Activated CD8-positive, alpha-beta T cell treated with anti-CD3 and anti-CD28 coated beads for 36 hours (primary cell): ENCODE measurements at regions not wholly inside any gene's neighbourhood (a gene's known extent, or its start where the extent isn't known, plus 50 kb on each side); places are given as distances from the start of the nearest gene placed in this dataset.
"Not testable (repeated sequence)": the region's sequence is repeated elsewhere in the genome, so short reads cannot be mapped to it uniquely, and the experiment has no call there.

ENCODE experiments used
- ATAC-seq: fragments of 200-7000 bp; cut with Tn5 transposase; one replicate; pipeline ENCODE4 v1.10.0; 2021; ENCODE audit warnings: mild to moderate bottlenecking, moderate library complexity
- CTCF ChIA-PET: fragments of 350-600 bp; sonication (Branson Sonifier 250); formaldehyde crosslinking; loops from one replicate; lab custom pipeline; 2021; ENCODE audit warnings: antibody characterized with exemption; lab: Charles Lee
- POLR2A ChIA-PET: fragments of 350-600 bp; sonication (Branson Sonifier 250); formaldehyde crosslinking; loops from one replicate; lab custom pipeline; 2021; ENCODE audit warnings: antibody characterized with exemption; lab: Charles Lee
- DNase-seq: peaks from one replicate; pipeline ENCODE4 v3.0.0-alpha.2; 2020
- H3K27ac Mint-ChIP-seq: one replicate; pipeline ENCODE4 v1.8.0; 2021; ENCODE audit warnings: mild to moderate bottlenecking, mixed read lengths
- H3K27me3 Mint-ChIP-seq: one replicate; pipeline ENCODE4 v1.8.0; 2021; ENCODE audit warnings: mixed read lengths
- H3K36me3 Mint-ChIP-seq: one replicate; pipeline ENCODE4 v1.8.0; 2021; ENCODE audit warnings: low read depth, mixed read lengths
- H3K4me1 Mint-ChIP-seq: one replicate; pipeline ENCODE4 v1.8.0; 2021; ENCODE audit warnings: low read depth, mixed read lengths
- H3K4me3 Mint-ChIP-seq: one replicate; pipeline ENCODE4 v1.8.0; 2021; ENCODE audit warnings: mild to moderate bottlenecking, moderate library complexity, mixed read lengths
- H3K9me3 Mint-ChIP-seq: one replicate; pipeline ENCODE4 v1.8.0; 2021; ENCODE audit warnings: mixed read lengths
- CTCF ChIP-seq: fragments of 200-600 bp; IDR thresholded peaks from one replicate; pipeline ENCODE4 v1.8.0; 2022; ENCODE audit warnings: antibody characterized with exemption, mild to moderate bottlenecking
- intact Hi-C: fragments of 100-400 bp; cut with micrococcal nuclease; formaldehyde crosslinking; loops from one replicate; pipeline ENCODE4 v1.10.0; 2022

DNA sequence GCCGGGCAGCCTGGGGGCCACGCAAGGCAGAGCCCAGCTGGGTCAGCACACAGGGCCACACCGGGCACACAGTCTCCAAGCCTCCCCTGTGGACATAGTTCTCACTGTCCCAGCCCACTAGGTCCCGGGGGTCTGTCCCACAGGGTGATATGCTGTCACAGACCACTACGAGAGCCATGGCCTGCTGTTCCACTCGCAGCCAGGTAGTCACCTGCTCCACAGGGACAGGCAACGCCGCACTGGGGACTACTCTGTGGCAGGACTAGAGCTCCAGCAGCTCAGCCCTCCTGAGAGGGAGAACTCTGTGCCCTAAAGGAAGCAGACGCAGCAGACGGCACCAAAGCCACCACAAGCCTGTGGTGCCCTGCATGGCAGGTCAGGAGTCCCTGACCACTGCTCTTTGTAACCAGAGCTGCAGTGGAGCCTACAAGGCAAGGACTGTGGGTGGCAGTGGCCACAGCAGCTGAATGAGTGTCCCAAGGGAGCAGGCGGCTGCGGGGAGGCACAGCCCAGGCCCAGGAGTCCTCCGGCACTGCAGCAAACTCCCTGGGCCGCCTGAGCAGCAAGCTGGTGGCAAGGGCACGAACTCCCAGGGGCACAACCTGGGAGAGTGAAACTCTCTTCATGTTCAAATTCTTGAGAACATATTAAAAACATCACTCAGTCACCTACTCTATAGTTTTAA lies 171.2 kb upstream of the GRK3 start:
- Mint-ChIP-seq H3K27ac (no peak overlapping the region), H3K4me3 (no peak overlapping the region), H3K27me3 (no peaks in the 10 kb centered on the region), H3K36me3 (peaks cover 8% of the 10 kb centered on the region), H3K9me3 (no peaks in the 10 kb centered on the region), H3K4me1 (peaks cover 59% of the 10 kb centered on the region)
- TF ChIP-seq CTCF = no peak
- ChIA-PET CTCF (no interaction called here), POLR2A (no interaction called here)
- no peak for DNase-seq
- intact Hi-C loops = no loop called here
- no peak for ATAC-seq

GRCh38 chr22:25395468-25395867 lies 169.0 kb upstream of the GRK3 start:
- TF ChIP-seq CTCF = no peak
- no peak overlapping the region for H3K4me3 Mint-ChIP-seq
- peaks cover 8% of the 10 kb centered on the region for H3K36me3 Mint-ChIP-seq
- no peak for DNase-seq
- intact Hi-C loops = no loop called here
- CTCF ChIA-PET = no interaction called here
- H3K4me1 Mint-ChIP-seq = peaks cover 53% of the 10 kb centered on the region
- POLR2A ChIA-PET = interaction anchor here (0.8 kb wide), 1 partner anchor 51 kb away, joined by 3 read pairs; no protein-coding TSS in a partner anchor
- no peaks in the 10 kb centered on the region for H3K27me3 Mint-ChIP-seq
- no peaks in the 10 kb centered on the region for H3K9me3 Mint-ChIP-seq
- ATAC-seq = no peak
- H3K27ac Mint-ChIP-seq = no peak overlapping the region

- no peak overlapping the region for H3K4me3 Mint-ChIP-seq
- DNase-seq (peak; percentile 38), ATAC-seq (no peak)
- H3K9me3 Mint-ChIP-seq = no peaks in the 10 kb centered on the region
- peaks cover 51% of the 10 kb centered on the region for H3K4me1 Mint-ChIP-seq
- intact Hi-C loops = no loop called here
- no peak for TF ChIP-seq CTCF
- H3K27me3 Mint-ChIP-seq = no peaks in the 10 kb centered on the region
- no peak overlapping the region for H3K27ac Mint-ChIP-seq
- CTCF ChIA-PET = no interaction called here
- H3K36me3 Mint-ChIP-seq = peaks cover 8% of the 10 kb centered on the region
- POLR2A ChIA-PET = interaction anchor here (0.8 kb wide), 1 partner anchor 51 kb away, joined by 3 read pairs; no protein-coding TSS in a partner anchor
These were observed 168.6 kb upstream of the GRK3 start for GRCh38 chr22:25395915-25396314.

DNA sequence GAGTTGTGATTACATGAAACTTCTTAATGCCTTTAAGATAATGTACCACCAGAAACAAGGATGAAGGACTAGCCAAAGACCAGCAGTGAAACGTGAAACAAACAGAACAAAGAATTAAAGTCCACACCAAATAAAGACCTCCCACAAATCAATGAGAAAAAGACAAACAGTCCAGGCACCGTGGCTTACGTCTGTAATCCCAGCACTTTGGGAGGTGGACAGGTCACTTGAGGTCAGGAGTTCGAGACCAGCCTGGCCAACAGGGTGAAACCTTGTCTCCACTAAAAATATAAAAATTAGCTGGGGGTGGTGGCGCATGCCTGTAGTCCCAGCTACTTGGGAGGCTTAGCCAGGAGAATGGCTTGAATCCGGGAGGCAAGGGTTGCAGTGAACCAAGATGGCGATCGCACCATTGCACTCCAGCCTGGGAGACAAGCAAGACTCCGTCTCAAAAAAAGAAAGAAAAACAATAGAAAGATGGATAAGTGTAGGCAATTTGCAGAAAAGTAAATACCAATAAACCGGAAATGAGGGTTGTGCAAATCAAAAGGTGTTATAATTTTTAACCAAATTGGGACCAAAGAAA lies 167.8 kb upstream of the GRK3 start:
- ChIA-PET CTCF (no interaction called here), POLR2A (no interaction called here)
- H3K4me3 Mint-ChIP-seq = no peak overlapping the region
- peaks cover 8% of the 10 kb centered on the region for H3K36me3 Mint-ChIP-seq
- no peak overlapping the region for H3K27ac Mint-ChIP-seq
- no peaks in the 10 kb centered on the region for H3K27me3 Mint-ChIP-seq
- no peak for DNase-seq
- intact Hi-C loops = no loop called here
- ATAC-seq = no peak
- no peaks in the 10 kb centered on the region for H3K9me3 Mint-ChIP-seq
- no peak for TF ChIP-seq CTCF
- H3K4me1 Mint-ChIP-seq = peaks cover 51% of the 10 kb centered on the region

DNA sequence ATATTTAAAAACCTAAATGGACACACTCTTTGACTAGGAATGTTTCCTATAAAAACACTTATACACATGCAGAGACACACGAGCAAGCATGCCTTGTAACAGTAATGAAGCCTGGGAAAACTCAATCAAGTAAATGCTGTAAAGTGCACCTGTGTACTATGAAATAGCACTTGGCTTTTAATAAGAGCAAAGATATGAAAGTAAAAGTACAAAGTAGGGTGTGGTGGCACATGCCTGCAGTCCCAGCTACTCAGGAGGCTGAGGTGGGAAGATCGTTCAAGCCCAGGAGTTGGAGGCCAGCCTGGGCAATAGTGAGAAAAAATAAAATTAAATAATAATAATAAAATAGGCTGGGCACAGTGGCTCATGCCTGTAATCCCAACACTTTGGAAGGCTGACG lies 166.9 kb upstream of the GRK3 start:
- Mint-ChIP-seq H3K4me3 (no peak overlapping the region), H3K36me3 (peaks cover 8% of the 10 kb centered on the region), H3K4me1 (peaks cover 58% of the 10 kb centered on the region), H3K9me3 (no peaks in the 10 kb centered on the region), H3K27me3 (no peaks in the 10 kb centered on the region), H3K27ac (no peak overlapping the region)
- ATAC-seq = no peak
- CTCF ChIA-PET = no interaction called here
- no peak for TF ChIP-seq CTCF
- DNase-seq = no peak
- intact Hi-C loops = no loop called here
- POLR2A ChIA-PET = no interaction called here

DNA sequence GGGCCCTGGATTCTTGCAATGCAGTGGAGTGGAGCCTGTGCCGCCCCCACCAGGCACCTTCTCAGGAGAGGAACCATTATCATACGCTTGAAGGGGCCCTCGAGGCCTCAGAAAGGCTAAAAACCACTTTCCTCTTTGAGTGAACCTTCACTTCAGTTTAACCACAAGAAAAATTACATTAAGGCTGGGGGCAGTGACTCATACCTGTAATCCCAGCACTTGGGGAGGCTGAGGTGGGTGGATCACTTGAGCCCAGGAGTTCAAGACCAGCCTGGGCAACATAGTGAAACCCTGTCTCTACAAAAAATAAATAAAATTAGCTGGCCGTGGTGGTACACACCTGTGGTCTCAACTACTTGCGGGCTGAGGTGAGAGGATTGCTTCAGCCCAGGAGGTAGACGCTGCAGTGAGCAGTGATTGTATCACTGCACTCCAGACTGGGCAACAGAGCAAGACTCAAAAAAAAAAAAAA lies 165.8 kb upstream of the GRK3 start:
- H3K9me3 Mint-ChIP-seq, intact Hi-C loops, CTCF ChIA-PET, H3K27me3 Mint-ChIP-seq: not testable (repeated sequence)
- Mint-ChIP-seq H3K4me1 (peaks cover 66% of the 10 kb centered on the region), H3K4me3 (peak overlapping the region; percentile 19), H3K36me3 (peaks cover 10% of the 10 kb centered on the region), H3K27ac (peak overlapping the region; percentile 72)
- DNase-seq (peak; percentile 86), ATAC-seq (peak; percentile 93)
- POLR2A ChIA-PET = interaction anchor here (1.0 kb wide), 1 partner anchor 9 kb away, joined by 4 read pairs; no protein-coding TSS in a partner anchor
